HepG2 (cell line): ENCODE measurements at regions not wholly inside any gene's neighbourhood (a gene's known extent, or its start where the extent isn't known, plus 50 kb on each side); places are given as distances from the start of the nearest gene placed in this dataset.

Experiments
- HDAC1 ChIP-seq: sonication (generic); formaldehyde crosslinking; IDR thresholded peaks from 2 replicates; pipeline ENCODE4 v1.5.1; 2020; ENCODE audit warnings: mild to moderate bottlenecking, missing genetic modification reagents
- JARID2 ChIP-seq: sonication (generic); formaldehyde crosslinking; IDR thresholded peaks from 2 replicates; pipeline ENCODE4 v1.8.1; 2023; ENCODE audit warnings: missing genetic modification reagents, inconsistent platforms; ENCODE audit not compliant: insufficient replicate concordance
- MYC ChIP-seq: sonication (generic); formaldehyde crosslinking; IDR thresholded peaks from 2 replicates; pipeline ENCODE4 v1.9.0; 2021; ENCODE audit warnings: missing genetic modification reagents, borderline replicate concordance
- TARDBP ChIP-seq: sonication (generic); formaldehyde crosslinking; IDR thresholded peaks from 2 replicates; pipeline ENCODE4 v1.8.0; 2022; ENCODE audit warnings: mild to moderate bottlenecking, missing genetic modification reagents
- ZNF501 ChIP-seq: sonication (generic); formaldehyde crosslinking; IDR thresholded peaks from 2 replicates; pipeline ENCODE4 v1.5.1; 2020; ENCODE audit warnings: mild to moderate bottlenecking, moderate library complexity, missing genetic modification reagents
- TF ChIP-seq, protein P1 (sequence below), 2 experiments: sonication (generic) in 1 of 2; formaldehyde crosslinking in 1 of 2; IDR thresholded peaks; 2 replicates each; pipeline versions ENCODE4 v1.4.0 to v1.6.1; 2018 to 2020; ENCODE audit warnings: missing genetic modification reagents in 2 of 2, borderline replicate concordance in 1 of 2, low read depth in 1 of 2, mild to moderate bottlenecking in 1 of 2, missing biosample characterization in 1 of 2
- TF ChIP-seq, protein P2 (sequence below): sonication (generic); formaldehyde crosslinking; IDR thresholded peaks from 2 replicates; pipeline ENCODE4 v1.4.0; 2020; ENCODE audit warnings: missing genetic modification reagents
- TF ChIP-seq, protein P3 (sequence below): sonication (generic); formaldehyde crosslinking; IDR thresholded peaks from 2 replicates; pipeline ENCODE4 v1.8.1; 2023; ENCODE audit warnings: mild to moderate bottlenecking, missing genetic modification reagents, borderline replicate concordance
- TF ChIP-seq, protein P4 (sequence below): sonication (generic); formaldehyde crosslinking; IDR thresholded peaks from 2 replicates; pipeline ENCODE4 v1.5.0; 2020; ENCODE audit warnings: mild to moderate bottlenecking, missing genetic modification reagents, moderate library complexity
- TF ChIP-seq, protein P5 (sequence below): sonication (generic); formaldehyde crosslinking; IDR thresholded peaks from 2 replicates; pipeline ENCODE4 v1.8.0; 2022; ENCODE audit warnings: mild to moderate bottlenecking, missing genetic modification reagents; ENCODE audit not compliant: insufficient replicate concordance

DNA sequence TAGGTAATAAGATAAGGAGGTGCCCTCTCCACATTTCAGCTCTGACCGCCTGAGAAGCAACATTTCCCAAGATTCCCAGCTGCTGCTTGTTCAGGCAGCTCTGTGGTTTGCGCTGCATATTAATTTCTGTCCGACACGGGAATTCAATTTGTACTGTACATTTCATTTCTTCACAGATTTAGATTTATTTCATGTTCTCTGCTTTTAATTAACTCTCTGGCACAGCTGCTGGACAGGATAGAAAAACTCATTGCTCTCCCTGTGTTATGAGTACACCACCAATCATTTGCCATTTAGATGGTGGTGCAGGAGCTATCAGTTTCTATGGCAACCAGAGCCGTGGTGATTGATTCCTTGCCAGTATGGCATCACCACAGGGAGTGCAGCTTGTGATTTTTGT lies 558.5 kb downstream of the DMRTA1 start:
- TF ChIP-seq, protein P1, sequence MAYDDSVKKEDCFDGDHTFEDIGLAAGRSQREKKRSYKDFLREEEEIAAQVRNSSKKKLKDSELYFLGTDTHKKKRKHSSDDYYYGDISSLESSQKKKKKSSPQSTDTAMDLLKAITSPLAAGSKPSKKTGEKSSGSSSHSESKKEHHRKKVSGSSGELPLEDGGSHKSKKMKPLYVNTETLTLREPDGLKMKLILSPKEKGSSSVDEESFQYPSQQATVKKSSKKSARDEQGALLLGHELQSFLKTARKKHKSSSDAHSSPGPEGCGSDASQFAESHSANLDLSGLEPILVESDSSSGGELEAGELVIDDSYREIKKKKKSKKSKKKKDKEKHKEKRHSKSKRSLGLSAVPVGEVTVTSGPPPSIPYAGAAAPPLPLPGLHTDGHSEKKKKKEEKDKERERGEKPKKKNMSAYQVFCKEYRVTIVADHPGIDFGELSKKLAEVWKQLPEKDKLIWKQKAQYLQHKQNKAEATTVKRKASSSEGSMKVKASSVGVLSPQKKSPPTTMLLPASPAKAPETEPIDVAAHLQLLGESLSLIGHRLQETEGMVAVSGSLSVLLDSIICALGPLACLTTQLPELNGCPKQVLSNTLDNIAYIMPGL (CRISPR knock-in tag; IDR thresholded peaks at IDR 0.05; ENCODE audit: borderline replicate concordance in 1 of 2, low read depth in 1 of 2), result no peak
- no peak for TF ChIP-seq MYC
- TF ChIP-seq TARDBP (CRISPR knock-in tag), result no peak
- TF ChIP-seq, protein P2, sequence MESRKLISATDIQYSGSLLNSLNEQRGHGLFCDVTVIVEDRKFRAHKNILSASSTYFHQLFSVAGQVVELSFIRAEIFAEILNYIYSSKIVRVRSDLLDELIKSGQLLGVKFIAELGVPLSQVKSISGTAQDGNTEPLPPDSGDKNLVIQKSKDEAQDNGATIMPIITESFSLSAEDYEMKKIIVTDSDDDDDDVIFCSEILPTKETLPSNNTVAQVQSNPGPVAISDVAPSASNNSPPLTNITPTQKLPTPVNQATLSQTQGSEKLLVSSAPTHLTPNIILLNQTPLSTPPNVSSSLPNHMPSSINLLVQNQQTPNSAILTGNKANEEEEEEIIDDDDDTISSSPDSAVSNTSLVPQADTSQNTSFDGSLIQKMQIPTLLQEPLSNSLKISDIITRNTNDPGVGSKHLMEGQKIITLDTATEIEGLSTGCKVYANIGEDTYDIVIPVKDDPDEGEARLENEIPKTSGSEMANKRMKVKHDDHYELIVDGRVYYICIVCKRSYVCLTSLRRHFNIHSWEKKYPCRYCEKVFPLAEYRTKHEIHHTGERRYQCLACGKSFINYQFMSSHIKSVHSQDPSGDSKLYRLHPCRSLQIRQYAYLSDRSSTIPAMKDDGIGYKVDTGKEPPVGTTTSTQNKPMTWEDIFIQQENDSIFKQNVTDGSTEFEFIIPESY, result no peak
- TF ChIP-seq, protein P3, sequence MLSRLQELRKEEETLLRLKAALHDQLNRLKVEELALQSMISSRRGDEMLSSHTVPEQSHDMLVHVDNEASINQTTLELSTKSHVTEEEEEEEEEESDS (CRISPR knock-in tag), result no peak
- TF ChIP-seq, protein P4, sequence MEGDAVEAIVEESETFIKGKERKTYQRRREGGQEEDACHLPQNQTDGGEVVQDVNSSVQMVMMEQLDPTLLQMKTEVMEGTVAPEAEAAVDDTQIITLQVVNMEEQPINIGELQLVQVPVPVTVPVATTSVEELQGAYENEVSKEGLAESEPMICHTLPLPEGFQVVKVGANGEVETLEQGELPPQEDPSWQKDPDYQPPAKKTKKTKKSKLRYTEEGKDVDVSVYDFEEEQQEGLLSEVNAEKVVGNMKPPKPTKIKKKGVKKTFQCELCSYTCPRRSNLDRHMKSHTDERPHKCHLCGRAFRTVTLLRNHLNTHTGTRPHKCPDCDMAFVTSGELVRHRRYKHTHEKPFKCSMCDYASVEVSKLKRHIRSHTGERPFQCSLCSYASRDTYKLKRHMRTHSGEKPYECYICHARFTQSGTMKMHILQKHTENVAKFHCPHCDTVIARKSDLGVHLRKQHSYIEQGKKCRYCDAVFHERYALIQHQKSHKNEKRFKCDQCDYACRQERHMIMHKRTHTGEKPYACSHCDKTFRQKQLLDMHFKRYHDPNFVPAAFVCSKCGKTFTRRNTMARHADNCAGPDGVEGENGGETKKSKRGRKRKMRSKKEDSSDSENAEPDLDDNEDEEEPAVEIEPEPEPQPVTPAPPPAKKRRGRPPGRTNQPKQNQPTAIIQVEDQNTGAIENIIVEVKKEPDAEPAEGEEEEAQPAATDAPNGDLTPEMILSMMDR (CRISPR knock-in tag), result no peak
- no peak for TF ChIP-seq HDAC1 (CRISPR knock-in tag)
- no peak for TF ChIP-seq JARID2 (CRISPR knock-in tag)
- no peak for TF ChIP-seq ZNF501
- TF ChIP-seq, protein P5, sequence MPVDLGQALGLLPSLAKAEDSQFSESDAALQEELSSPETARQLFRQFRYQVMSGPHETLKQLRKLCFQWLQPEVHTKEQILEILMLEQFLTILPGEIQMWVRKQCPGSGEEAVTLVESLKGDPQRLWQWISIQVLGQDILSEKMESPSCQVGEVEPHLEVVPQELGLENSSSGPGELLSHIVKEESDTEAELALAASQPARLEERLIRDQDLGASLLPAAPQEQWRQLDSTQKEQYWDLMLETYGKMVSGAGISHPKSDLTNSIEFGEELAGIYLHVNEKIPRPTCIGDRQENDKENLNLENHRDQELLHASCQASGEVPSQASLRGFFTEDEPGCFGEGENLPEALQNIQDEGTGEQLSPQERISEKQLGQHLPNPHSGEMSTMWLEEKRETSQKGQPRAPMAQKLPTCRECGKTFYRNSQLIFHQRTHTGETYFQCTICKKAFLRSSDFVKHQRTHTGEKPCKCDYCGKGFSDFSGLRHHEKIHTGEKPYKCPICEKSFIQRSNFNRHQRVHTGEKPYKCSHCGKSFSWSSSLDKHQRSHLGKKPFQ (CRISPR knock-in tag), result no peak
